ENCODE measurements at regions not wholly inside any gene's neighbourhood (a gene's known extent, or its start where the extent isn't known, plus 50 kb on each side); places are given as distances from the start of the nearest gene placed in this dataset.
"Not testable (repeated sequence)": the region's sequence is repeated elsewhere in the genome, so short reads cannot be mapped to it uniquely, and the experiment has no call there.

DNA sequence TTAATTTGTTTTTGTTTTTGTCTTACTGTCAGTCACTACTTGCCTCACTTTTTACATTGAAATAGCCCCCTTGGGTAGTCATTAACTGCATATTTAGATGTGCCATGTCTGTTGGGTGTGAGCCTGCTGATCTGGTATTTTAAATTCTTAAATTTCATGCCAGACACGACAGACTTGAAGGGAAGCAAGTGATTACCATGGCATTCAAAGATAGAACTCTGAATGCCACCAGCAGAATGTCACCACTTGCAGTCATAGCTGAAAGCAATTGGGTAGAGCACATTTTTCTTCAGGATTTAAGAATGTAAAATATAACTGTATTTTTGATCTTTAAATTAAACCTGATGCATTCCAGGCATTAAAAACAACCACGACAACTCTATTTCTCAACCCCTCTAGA is 396.5 kb upstream of the ATP10A start:
- no peak overlapping the region for H3K9ac ChIP-seq (ENCODE audit: low read length)
- ATAC-seq (no peak), DNase-seq (ENCODE audit: low read depth, low spot score) (no peak)
- H3K4me2 ChIP-seq (ENCODE audit: low read length), result no peak overlapping the region
- no TSS peak for BruUV-seq (replicated peaks)
- H3K4me1 ChIP-seq (ENCODE audit: control insufficient read depth in 1 of 2, insufficient read depth in 2 of 2, low read length in 2 of 2), result no peaks in the 10 kb centered on the region
- RAD21 ChIA-PET (ENCODE audit: low non-redundant PET in 1 of 2, low total read pairs in 2 of 2, uncharacterized antibody in 2 of 2, unreplicated experiment in 2 of 2), result no interaction called here
- intact Hi-C loops (cut with micrococcal nuclease), result no loop called here
- no peaks in the 10 kb centered on the region for H3K36me3 ChIP-seq (ENCODE audit: control insufficient read depth in 1 of 2, insufficient read depth in 2 of 2, low read length in 2 of 2)
- H3K4me3 ChIP-seq (replicated peaks in 1 of 2; ENCODE audit: low read depth in 1 of 2, low read length in 2 of 2), result no peak overlapping the region
- H3K27me3 ChIP-seq (ENCODE audit: insufficient read depth, low read length), result no peaks in the 10 kb centered on the region
- no peaks in the 10 kb centered on the region for H3K79me2 ChIP-seq (ENCODE audit: insufficient read depth, low read length)
- H3K27ac ChIP-seq (ENCODE audit: low read depth, low read length), result no peak overlapping the region
- no peak for TF ChIP-seq FOSL1 (IDR thresholded peaks at IDR 0.05; ENCODE audit: low read depth)
- TF ChIP-seq POLR2A (IDR thresholded peaks at IDR 0.05; ENCODE audit: borderline replicate concordance, extremely low read depth, insufficient read depth, insufficient read length), result no peak
- TF ChIP-seq RAD21 (IDR thresholded peaks at IDR 0.05; ENCODE audit: low read depth), result no peak
- no peak for TF ChIP-seq SIN3A (IDR thresholded peaks at IDR 0.05; ENCODE audit: low read depth)
- no peak for TF ChIP-seq ZNF274 (IDR thresholded peaks at IDR 0.05; ENCODE audit: low read depth, low read length)
- TF ChIP-seq SP1 (IDR thresholded peaks at IDR 0.05; ENCODE audit: low read depth), result no peak
- no peak for TF ChIP-seq ZFX (IDR thresholded peaks at IDR 0.05)
- TF ChIP-seq YY1 (IDR thresholded peaks at IDR 0.05; ENCODE audit: extremely low read depth, insufficient replicate concordance, low read depth, low read length), result no peak
- TF ChIP-seq, protein P1, sequence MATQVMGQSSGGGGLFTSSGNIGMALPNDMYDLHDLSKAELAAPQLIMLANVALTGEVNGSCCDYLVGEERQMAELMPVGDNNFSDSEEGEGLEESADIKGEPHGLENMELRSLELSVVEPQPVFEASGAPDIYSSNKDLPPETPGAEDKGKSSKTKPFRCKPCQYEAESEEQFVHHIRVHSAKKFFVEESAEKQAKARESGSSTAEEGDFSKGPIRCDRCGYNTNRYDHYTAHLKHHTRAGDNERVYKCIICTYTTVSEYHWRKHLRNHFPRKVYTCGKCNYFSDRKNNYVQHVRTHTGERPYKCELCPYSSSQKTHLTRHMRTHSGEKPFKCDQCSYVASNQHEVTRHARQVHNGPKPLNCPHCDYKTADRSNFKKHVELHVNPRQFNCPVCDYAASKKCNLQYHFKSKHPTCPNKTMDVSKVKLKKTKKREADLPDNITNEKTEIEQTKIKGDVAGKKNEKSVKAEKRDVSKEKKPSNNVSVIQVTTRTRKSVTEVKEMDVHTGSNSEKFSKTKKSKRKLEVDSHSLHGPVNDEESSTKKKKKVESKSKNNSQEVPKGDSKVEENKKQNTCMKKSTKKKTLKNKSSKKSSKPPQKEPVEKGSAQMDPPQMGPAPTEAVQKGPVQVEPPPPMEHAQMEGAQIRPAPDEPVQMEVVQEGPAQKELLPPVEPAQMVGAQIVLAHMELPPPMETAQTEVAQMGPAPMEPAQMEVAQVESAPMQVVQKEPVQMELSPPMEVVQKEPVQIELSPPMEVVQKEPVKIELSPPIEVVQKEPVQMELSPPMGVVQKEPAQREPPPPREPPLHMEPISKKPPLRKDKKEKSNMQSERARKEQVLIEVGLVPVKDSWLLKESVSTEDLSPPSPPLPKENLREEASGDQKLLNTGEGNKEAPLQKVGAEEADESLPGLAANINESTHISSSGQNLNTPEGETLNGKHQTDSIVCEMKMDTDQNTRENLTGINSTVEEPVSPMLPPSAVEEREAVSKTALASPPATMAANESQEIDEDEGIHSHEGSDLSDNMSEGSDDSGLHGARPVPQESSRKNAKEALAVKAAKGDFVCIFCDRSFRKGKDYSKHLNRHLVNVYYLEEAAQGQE (IDR thresholded peaks at IDR 0.05; ENCODE audit: low read depth), result no peak
- TF ChIP-seq, protein P2, sequence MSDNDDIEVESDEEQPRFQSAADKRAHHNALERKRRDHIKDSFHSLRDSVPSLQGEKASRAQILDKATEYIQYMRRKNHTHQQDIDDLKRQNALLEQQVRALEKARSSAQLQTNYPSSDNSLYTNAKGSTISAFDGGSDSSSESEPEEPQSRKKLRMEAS (IDR thresholded peaks at IDR 0.05), result no peak
- TF ChIP-seq SRF (IDR thresholded peaks at IDR 0.05; ENCODE audit: low read depth), result no peak
- TF ChIP-seq, protein P3, sequence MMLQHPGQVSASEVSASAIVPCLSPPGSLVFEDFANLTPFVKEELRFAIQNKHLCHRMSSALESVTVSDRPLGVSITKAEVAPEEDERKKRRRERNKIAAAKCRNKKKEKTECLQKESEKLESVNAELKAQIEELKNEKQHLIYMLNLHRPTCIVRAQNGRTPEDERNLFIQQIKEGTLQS (IDR thresholded peaks at IDR 0.05), result no peak
- TF ChIP-seq, protein P4, sequence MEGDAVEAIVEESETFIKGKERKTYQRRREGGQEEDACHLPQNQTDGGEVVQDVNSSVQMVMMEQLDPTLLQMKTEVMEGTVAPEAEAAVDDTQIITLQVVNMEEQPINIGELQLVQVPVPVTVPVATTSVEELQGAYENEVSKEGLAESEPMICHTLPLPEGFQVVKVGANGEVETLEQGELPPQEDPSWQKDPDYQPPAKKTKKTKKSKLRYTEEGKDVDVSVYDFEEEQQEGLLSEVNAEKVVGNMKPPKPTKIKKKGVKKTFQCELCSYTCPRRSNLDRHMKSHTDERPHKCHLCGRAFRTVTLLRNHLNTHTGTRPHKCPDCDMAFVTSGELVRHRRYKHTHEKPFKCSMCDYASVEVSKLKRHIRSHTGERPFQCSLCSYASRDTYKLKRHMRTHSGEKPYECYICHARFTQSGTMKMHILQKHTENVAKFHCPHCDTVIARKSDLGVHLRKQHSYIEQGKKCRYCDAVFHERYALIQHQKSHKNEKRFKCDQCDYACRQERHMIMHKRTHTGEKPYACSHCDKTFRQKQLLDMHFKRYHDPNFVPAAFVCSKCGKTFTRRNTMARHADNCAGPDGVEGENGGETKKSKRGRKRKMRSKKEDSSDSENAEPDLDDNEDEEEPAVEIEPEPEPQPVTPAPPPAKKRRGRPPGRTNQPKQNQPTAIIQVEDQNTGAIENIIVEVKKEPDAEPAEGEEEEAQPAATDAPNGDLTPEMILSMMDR (IDR thresholded peaks at IDR 0.05 in 2 of 3, conservative IDR thresholded peaks at IDR 0.05 in 1 of 3; ENCODE audit: borderline replicate concordance in 1 of 3, insufficient read depth in 1 of 3, low read depth in 2 of 3, low read length in 2 of 3), result no peak
- no peak for TF ChIP-seq CEBPB (IDR thresholded peaks at IDR 0.05; ENCODE audit: low read depth)
- TF ChIP-seq EZH2 (IDR thresholded peaks at IDR 0.05), result no peak
- no peak for TF ChIP-seq JUND (IDR thresholded peaks at IDR 0.05)
- TF ChIP-seq POLR2AphosphoS5 (IDR thresholded peaks at IDR 0.05; ENCODE audit: low read depth, low read length), result no peak
- no peak for TF ChIP-seq CBX3 (IDR thresholded peaks at IDR 0.05; ENCODE audit: low read depth)
- no peaks in the 10 kb centered on the region for H3K9me2 ChIP-seq (ENCODE audit: insufficient read depth)
- no peaks in the 10 kb centered on the region for H4K20me1 ChIP-seq (ENCODE audit: insufficient read depth)
- no peak overlapping the region for H2AFZ ChIP-seq (ENCODE audit: low read depth, low read length, poor library complexity, severe bottlenecking)
- POLR2A ChIA-PET, result no interaction called here
- CTCF ChIA-PET, result no interaction called here
- H3K9me3 ChIP-seq (ENCODE audit: control insufficient read depth in 1 of 2, insufficient read depth in 1 of 2, low read depth in 1 of 2, low read length in 2 of 2), result peaks cover 5 to 41% of the 10 kb centered on the region in 2 experiments; a peak in 2 of 4 replicates

DNA sequence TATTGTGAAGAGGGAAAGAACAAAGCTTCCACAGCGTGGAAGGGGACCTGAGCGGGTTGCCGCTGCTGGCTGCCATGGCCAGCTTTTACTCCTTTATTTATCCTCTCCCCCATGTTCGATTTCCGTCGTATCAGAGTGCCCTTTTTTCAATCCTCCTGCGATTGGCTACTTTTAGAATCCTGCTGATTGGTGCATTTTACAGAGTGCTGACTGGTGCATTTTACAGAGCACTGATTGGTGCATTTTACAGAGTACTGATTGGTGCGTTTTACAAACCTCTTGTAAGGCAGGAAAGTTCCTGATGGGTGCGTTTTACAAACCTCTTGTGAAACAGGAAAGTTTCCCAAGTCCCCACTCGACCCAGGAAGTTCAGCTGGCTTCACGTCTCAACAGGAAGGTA is 381.7 kb upstream of the ATP10A start:
- H3K79me2 ChIP-seq (ENCODE audit: insufficient read depth, low read length); RAD21 ChIA-PET (ENCODE audit: low non-redundant PET in 1 of 2, low total read pairs in 2 of 2, uncharacterized antibody in 2 of 2, unreplicated experiment in 2 of 2); H3K4me3 ChIP-seq (replicated peaks in 1 of 2; ENCODE audit: low read depth in 1 of 2, low read length in 2 of 2); BruUV-seq (replicated peaks); H3K9ac ChIP-seq (ENCODE audit: low read length); H3K9me2 ChIP-seq (ENCODE audit: insufficient read depth); H3K27me3 ChIP-seq (ENCODE audit: insufficient read depth, low read length); H3K4me1 ChIP-seq (ENCODE audit: control insufficient read depth in 1 of 2, insufficient read depth in 2 of 2, low read length in 2 of 2); H3K36me3 ChIP-seq (ENCODE audit: control insufficient read depth in 1 of 2, insufficient read depth in 2 of 2, low read length in 2 of 2); DNase-seq (ENCODE audit: low read depth, low spot score); POLR2A ChIA-PET; H4K20me1 ChIP-seq (ENCODE audit: insufficient read depth); H3K27ac ChIP-seq (ENCODE audit: low read depth, low read length); intact Hi-C loops (cut with micrococcal nuclease); ATAC-seq; H3K4me2 ChIP-seq (ENCODE audit: low read length); CTCF ChIA-PET; H2AFZ ChIP-seq (ENCODE audit: low read depth, low read length, poor library complexity, severe bottlenecking): not testable (repeated sequence)
- peaks cover 10 to 24% of the 10 kb centered on the region in 2 experiments; a peak in 2 of 4 replicates for H3K9me3 ChIP-seq (ENCODE audit: control insufficient read depth in 1 of 2, insufficient read depth in 1 of 2, low read depth in 1 of 2, low read length in 2 of 2)
